Mononuclear cell (primary cell): ENCODE measurements at regions not wholly inside any gene's neighbourhood (a gene's known extent, or its start where the extent isn't known, plus 50 kb on each side); places are given as distances from the start of the nearest gene placed in this dataset.

ENCODE experiments used
- H3K27me3 ChIP-seq: 2 replicates; pipeline ENCODE4 v1.6.0; 2011; ENCODE audit warnings: low read length, control low read depth; ENCODE audit not compliant: insufficient read depth
- H3K4me1 ChIP-seq: 2 replicates; pipeline ENCODE4 v1.5.1; 2011; ENCODE audit warnings: mild to moderate bottlenecking, low read length, control low read depth; ENCODE audit not compliant: insufficient read depth
- H3K4me3 ChIP-seq: 2 replicates; pipeline ENCODE4 v1.5.1; 2011; ENCODE audit warnings: mild to moderate bottlenecking, low read length, moderate library complexity
- H3K9me3 ChIP-seq: 2 replicates; pipeline ENCODE4 v1.5.1; 2011; ENCODE audit warnings: low read depth, mild to moderate bottlenecking, control low read depth, low read length

DNA sequence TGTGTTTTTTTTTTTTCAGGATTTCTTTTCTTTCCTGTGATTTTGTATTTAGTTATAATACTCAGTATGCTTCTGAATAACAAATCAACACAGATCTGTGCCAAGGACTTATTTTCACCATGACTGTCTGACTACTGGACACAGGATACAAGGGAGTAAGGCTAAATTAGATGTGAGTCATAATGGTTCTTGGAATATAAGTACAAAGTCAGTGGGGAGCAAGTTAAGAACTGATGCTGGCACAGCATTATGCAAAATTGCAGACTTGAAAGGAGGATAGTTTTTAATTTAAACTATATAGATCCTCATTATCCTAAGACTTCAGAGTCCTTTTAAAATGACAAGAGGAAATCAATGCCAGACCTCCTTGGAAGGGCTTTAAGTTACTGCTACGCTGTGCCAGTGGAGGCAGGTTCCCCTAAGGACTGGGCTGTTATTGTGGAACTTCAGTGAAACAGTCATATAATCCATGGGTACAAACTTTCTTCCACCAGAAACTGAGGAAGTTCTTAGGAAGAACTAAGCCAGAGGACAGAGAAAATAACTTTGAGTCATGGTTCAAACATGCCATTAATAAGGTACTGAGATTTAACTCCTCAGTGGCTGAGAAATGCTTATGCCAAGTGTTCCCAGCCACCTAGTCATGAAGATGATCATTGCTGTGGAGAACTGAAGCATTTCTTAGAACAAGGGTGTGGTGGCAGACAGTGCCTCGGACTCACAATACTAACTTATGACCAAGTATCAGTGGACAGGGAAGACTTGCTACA is 531.2 kb downstream of the HTR7 start:
- H3K4me3 ChIP-seq, result no peak overlapping the region
- H3K27me3 ChIP-seq, result no peaks in the 10 kb centered on the region
- H3K9me3 ChIP-seq, result no peaks in the 10 kb centered on the region
- no peaks in the 10 kb centered on the region for H3K4me1 ChIP-seq

DNA sequence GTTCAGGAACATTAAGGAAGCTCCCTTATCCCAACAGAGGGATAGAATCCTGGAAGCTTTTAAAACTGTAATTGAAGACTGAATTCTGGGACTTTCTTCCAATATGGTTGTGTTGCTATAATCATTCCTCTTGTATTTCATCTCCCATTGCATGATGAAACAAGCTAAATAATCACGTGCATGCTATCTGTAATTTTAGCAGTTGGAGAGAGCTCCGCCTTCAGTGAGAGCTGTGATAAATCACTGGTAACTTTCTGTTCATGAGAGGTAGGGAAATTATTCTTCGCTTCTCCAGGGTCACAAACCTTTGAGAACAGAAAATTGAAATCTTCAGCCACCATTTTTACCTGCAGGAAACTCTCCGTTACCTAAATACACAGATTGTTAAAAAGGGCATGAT is 530.2 kb downstream of the HTR7 start:
- Histone ChIP-seq H3K4me1 (no peaks in the 10 kb centered on the region), H3K27me3 (no peaks in the 10 kb centered on the region), H3K4me3 (no peak overlapping the region), H3K9me3 (no peaks in the 10 kb centered on the region)

DNA sequence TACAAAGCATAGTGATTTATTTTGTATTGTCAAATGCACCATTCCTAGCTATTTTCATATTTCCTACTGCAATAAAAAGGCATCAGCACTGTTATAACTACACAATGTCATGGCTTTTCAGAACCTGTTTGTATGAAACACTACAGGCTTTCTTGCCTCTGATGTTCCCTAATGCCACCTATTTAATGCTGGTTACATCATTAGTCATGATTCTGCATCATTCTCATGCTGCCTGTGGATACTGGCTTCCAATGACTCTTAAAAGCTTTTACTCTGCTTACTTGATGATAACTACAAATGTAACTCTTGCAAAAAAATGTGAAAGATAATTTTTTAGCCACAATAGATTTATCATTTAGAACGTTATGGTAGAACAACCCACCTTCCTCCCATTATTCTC is 529.4 kb downstream of the HTR7 start:
- H3K27me3 ChIP-seq, result no peaks in the 10 kb centered on the region
- H3K9me3 ChIP-seq, result no peaks in the 10 kb centered on the region
- no peak overlapping the region for H3K4me3 ChIP-seq
- no peaks in the 10 kb centered on the region for H3K4me1 ChIP-seq

DNA sequence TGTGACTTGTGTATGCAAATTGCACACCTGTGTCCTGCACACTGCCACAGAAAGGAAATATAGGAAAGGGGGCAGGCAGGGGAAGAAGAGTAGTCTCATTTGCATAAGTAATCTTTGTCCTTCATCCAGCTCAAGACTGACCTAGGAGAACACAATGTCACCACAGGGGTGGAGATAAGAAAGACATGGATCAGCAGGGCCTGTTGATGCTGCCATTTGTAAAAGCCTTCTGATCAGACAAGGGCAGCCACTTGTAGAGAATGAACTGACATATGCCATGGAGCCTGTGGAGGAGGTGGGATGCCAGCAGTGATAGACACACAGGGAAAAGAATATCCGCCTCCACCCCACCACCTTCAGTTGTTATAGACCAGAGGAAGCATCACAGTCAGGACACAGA is 528.9 kb downstream of the HTR7 start:
- Histone ChIP-seq H3K9me3 (no peaks in the 10 kb centered on the region), H3K27me3 (no peaks in the 10 kb centered on the region), H3K4me1 (no peaks in the 10 kb centered on the region), H3K4me3 (no peak overlapping the region)

DNA sequence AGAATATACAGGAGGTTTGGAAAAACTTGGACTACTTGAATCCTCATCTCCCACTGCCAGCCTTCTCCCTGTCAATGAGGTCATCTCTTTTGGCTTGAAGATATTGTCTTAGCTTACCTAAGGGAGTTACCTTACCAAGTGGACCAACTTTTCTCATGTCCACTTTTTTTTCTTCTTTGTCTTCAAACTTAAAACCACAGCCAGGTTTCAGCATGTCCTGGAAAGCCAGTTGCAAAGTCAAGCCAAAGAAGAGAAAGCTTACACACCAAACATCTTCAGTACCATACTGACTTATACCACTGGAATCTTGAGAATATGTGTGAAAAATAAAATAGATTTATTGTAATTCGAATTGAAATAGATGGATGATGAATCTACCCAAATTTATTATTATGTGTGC is 520.5 kb downstream of the HTR7 start:
- Histone ChIP-seq H3K4me1 (no peaks in the 10 kb centered on the region), H3K27me3 (no peaks in the 10 kb centered on the region)

DNA sequence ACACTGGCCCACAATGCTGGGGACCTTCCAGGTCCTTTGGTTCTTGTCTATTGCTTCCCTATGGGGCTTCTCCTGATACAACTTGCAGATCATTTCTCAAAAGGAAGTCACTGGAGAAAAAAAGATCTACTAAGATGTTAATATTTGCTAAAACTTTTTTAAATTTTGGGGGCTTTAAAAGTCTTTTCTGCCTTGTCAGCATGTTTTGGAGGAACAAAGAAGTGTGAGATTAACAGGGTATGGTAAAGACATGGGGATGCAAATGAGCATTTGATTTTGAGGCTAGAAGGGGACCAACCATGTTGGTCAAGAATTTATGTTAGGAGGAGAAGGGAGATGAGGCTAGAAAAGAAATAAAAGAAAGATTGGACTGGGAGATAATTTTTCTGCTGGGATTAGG is 515.4 kb downstream of the HTR7 start:
- Histone ChIP-seq H3K4me1 (no peaks in the 10 kb centered on the region), H3K9me3 (no peaks in the 10 kb centered on the region), H3K4me3 (no peak overlapping the region), H3K27me3 (no peaks in the 10 kb centered on the region)

More for the DNA sequence above, 520.5 kb downstream of the HTR7 start:
- Histone ChIP-seq H3K9me3 (no peaks in the 10 kb centered on the region), H3K4me3 (no peak overlapping the region)

DNA sequence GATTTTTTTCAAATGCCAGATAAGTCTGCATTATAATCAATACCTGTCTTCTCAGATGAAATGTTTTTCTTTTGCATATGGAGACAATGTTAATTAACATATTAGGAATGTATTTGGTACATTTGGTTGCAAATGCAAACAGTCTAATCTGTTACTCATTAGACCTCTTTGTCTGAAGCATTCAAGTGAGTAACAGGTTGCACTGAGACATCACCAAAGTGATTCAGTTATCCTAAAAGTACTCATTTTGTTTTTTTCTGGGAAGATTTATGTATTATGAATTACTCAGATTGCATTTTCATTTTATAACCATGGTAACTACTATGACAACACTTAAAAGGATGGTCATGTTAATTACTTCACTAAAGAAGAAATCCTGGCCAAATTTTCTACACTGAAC is 513.6 kb downstream of the HTR7 start:
- H3K4me3 ChIP-seq, result no peak overlapping the region
- H3K9me3 ChIP-seq, result no peaks in the 10 kb centered on the region
- H3K27me3 ChIP-seq, result no peaks in the 10 kb centered on the region
- H3K4me1 ChIP-seq, result no peaks in the 10 kb centered on the region

DNA sequence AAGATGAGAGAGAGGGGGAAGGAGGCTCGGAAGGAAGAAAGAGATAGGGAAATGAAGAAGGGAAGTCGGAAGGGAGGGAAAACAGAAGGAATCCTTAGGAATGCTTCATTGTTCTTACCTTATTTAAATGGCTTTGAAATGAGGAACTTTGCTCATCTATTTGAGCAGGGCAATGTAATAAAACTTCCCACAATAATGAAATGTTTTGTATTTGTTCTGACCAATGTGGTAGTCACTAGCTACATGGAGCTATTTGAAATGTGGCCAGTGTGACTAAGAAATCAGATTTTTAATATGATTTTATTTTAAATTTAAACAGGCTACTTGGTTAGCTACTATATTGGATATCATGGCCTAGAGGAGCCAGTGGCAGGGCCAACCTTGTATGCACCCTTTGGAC is 510.6 kb downstream of the HTR7 start:
- no peaks in the 10 kb centered on the region for H3K27me3 ChIP-seq
- H3K4me3 ChIP-seq, result no peak overlapping the region
- H3K9me3 ChIP-seq, result no peaks in the 10 kb centered on the region
- H3K4me1 ChIP-seq, result no peaks in the 10 kb centered on the region

DNA sequence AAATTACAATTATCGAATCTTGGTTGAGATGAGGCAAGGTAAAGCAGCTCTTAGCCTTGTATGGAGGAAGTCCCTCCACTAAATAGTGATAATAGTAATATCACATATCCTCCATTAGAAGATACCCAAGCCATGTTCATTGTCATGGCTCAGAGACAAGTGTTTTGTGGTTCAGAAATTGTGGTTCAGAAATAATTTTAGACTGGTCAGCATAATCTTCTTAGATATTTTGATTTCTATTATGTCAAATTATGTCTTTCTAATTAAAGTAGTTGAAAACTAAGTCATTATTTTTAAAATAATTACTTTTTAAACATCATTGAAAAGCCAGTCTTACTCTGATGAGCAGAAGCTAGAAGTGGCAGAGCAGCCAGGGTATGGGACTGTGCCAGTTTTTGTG is 507.7 kb downstream of the HTR7 start:
- Histone ChIP-seq H3K4me1 (no peaks in the 10 kb centered on the region), H3K27me3 (no peaks in the 10 kb centered on the region), H3K4me3 (no peak overlapping the region), H3K9me3 (no peaks in the 10 kb centered on the region)

DNA sequence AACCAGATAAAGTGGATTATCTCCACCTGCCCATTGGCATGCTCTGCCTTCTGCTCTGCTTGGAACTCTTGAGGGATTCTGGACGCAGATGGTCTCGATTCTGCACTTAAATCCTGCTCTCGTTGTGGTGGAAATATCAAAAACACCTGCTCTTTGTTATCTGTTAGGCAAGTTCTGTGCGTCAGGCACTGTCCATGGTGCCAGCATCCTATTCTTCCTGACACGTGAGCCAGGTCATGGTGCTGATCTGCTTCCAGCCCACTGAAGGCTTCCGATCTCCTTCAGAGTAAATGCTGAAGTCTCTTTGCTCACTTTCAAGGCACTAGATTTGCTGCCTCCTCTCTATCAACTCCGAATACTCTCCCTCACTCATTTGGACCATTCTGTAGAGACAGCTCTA is 505.6 kb downstream of the HTR7 start:
- Histone ChIP-seq H3K27me3 (no peaks in the 10 kb centered on the region), H3K4me1 (no peaks in the 10 kb centered on the region), H3K9me3 (no peaks in the 10 kb centered on the region), H3K4me3 (no peak overlapping the region)

DNA sequence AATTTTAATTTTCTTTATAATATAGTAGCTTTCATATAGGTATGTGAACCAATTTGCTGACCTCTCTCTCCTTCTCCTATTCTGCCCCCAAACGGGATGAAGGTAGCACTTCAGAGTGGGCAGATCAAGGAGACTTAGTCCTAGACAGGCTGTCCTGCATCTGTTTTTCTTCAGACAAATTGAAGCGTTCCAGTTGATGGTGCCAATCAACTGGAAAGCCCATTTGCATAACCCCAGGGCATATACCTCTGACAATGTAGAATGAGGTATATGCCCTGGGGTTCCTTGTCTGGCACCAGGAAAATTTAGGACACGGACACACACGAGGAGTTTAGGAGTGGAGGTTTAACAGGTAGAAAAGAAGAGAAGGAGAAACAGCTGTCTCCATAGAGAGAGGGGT is 502.9 kb downstream of the HTR7 start:
- no peaks in the 10 kb centered on the region for H3K27me3 ChIP-seq
- H3K4me1 ChIP-seq, result no peaks in the 10 kb centered on the region
- no peak overlapping the region for H3K4me3 ChIP-seq
- no peaks in the 10 kb centered on the region for H3K9me3 ChIP-seq

DNA sequence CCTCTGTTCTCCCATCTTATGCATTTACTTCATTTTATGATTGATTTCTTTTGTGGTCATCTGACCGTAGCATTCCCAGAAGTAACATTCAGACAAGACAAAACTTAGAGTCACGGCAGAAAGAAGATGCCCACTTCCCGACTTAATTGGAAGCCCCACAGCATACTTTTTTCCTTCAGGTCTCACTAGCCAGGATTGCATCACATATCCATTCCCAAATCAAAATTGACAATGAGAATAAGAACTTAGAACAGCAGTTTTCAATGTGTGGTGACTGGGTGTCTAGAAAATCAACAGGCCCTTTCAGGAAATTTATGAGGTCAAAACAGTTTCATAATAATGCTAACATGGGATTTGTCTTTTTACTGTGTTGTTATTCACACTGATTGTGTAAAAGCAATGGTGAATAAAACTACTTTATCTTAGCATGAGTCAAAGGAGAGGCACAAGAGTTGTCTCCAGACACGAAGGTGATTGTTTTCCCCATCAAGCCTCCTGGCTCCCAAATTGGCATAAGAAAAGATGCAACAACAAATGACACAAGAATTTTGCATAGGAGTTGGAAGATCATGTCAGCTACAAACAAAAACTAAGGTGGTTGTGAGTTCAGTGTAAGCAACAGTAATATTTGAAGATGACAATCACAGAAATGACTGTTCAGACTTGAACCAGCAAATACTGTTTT is 493.9 kb downstream of the HTR7 start:
- no peaks in the 10 kb centered on the region for H3K4me1 ChIP-seq

DNA sequence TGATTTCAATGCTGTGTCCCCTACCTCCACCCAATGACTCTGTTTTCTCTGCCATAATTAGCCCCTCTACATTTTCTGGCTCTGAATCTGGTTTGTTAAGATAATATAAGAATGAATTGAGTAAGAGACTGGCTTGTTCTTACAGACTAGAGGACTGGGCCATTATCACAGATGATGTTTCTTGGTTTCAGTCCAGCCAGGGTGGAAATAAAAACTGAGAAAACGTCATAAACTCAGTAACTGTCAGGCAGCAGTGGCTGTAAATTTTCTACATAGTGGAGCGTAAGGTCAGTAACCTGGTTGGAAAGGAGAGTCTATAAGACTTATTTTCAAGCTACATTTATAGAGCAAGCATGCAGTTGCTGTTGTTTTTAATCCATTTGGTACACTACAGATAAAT is 485.4 kb downstream of the HTR7 start:
- no peak overlapping the region for H3K4me3 ChIP-seq
- no peaks in the 10 kb centered on the region for H3K9me3 ChIP-seq
- H3K4me1 ChIP-seq, result no peaks in the 10 kb centered on the region
- H3K27me3 ChIP-seq, result no peaks in the 10 kb centered on the region

More for the DNA sequence above, 493.9 kb downstream of the HTR7 start:
- H3K9me3 ChIP-seq, result no peaks in the 10 kb centered on the region
- H3K27me3 ChIP-seq, result no peaks in the 10 kb centered on the region
- no peak overlapping the region for H3K4me3 ChIP-seq

DNA sequence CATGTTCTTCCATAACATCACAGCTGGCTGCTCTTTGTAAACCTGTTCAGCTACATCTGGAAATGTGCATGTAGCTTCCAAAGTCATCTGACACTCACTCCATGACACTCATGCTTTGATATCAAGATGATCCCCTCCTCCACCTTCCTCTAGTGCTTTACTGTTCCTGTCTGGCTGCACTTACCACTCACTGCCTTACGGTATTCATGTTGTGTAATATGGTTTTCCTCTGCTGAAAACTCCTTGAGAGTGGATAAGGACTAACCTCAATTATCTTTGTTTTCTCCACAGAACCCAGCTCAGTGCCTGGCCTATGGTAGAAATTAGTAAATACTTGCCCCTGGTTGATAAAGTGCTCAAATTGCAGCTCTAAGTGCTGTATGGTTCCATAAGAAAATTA is 483.9 kb downstream of the HTR7 start:
- H3K27me3 ChIP-seq, result no peaks in the 10 kb centered on the region
- H3K4me3 ChIP-seq, result no peak overlapping the region
- no peaks in the 10 kb centered on the region for H3K9me3 ChIP-seq
- H3K4me1 ChIP-seq, result no peaks in the 10 kb centered on the region

DNA sequence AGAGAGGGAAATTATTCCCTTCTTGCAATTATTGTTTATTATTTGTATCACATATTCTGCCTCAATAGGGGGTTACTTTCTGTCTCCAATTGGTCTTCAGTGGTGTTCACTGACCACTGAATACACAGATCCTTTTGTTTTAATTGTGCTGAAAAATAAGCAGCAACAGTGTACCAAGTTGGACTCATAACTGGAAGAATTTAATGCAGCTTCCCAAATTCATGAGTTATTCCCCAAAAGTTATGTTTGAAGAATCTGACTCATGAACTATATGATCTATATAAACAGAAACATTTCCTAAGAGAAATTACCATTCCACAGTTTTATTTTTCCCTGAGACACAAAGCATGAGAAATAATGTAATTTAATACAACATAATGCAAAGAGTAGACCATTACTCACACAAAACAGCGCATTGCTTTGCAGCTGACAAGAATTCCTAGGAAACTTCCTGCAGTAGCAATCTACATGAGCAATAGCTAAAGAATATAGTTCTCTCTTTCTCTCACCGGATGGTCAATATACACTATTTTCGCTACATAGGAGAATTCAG is 479.2 kb downstream of the HTR7 start:
- Histone ChIP-seq H3K27me3 (no peaks in the 10 kb centered on the region), H3K4me3 (no peak overlapping the region), H3K9me3 (no peaks in the 10 kb centered on the region)

DNA sequence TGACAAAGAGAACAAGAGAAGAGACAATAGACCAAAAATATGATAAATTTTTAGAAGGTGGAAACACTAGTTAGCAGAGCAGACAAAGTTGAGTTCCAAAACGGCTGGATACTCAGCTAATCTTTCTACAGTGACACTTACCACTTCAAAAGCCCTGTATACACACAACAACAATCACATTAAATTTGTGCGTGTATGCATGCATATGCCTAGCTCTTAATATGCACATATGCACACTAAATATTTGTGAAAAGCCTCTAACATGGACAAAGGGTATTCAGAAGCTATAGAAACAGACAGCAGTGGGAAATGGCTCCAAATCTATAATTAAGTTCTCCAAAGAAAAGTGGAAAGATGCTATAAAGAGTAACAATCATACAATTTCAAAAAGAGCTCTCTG is 476.4 kb downstream of the HTR7 start:
- Histone ChIP-seq H3K9me3 (no peaks in the 10 kb centered on the region), H3K4me1 (no peaks in the 10 kb centered on the region), H3K27me3 (no peaks in the 10 kb centered on the region), H3K4me3 (no peak overlapping the region)

More for the DNA sequence above, 479.2 kb downstream of the HTR7 start:
- H3K4me1 ChIP-seq, result no peaks in the 10 kb centered on the region
